H9 (cell line): ENCODE measurements at regions not wholly inside any gene's neighbourhood (a gene's known extent, or its start where the extent isn't known, plus 50 kb on each side); places are given as distances from the start of the nearest gene placed in this dataset.

Experiments
- DNase-seq: peaks from one replicate; pipeline ENCODE4 v3.0.0-alpha.2; 2017
- H2AFZ ChIP-seq: one replicate; pipeline ENCODE4 v1.6.1; 2013; ENCODE audit warnings: mild to moderate bottlenecking, low read length, control low read depth, moderate library complexity
- H2AK5ac ChIP-seq: 2 replicates; pipeline ENCODE4 v1.6.1; 2013; ENCODE audit warnings: low read length, control low read depth, mixed read lengths; ENCODE audit not compliant: insufficient read length
- H2BK120ac ChIP-seq: one replicate; pipeline ENCODE4 v1.6.1; 2013; ENCODE audit warnings: low read depth, mild to moderate bottlenecking, low read length, control low read depth, inconsistent platforms; ENCODE audit not compliant: poor library complexity, severe bottlenecking
- H2BK12ac ChIP-seq: 2 replicates; pipeline ENCODE4 v1.6.1; 2013; ENCODE audit warnings: low read length, control low read depth, mixed read lengths, low read depth; ENCODE audit not compliant: insufficient read length
- H2BK15ac ChIP-seq: 2 replicates; pipeline ENCODE4 v1.6.1; 2013; ENCODE audit warnings: low read depth, low read length, control low read depth
- H2BK20ac ChIP-seq: one replicate; pipeline ENCODE4 v1.6.1; 2013; ENCODE audit warnings: low read depth, mild to moderate bottlenecking, low read length, control low read depth, inconsistent platforms; ENCODE audit not compliant: poor library complexity, severe bottlenecking
- H2BK5ac ChIP-seq: 2 replicates; pipeline ENCODE4 v1.6.1; 2013; ENCODE audit warnings: low read length, control low read depth, mixed read lengths; ENCODE audit not compliant: insufficient read length
- H3K14ac ChIP-seq: 2 replicates; pipeline ENCODE4 v1.6.1; 2013; ENCODE audit warnings: low read length, control low read depth; ENCODE audit not compliant: insufficient read depth
- H3K18ac ChIP-seq: 2 replicates; pipeline ENCODE4 v1.6.1; 2013; ENCODE audit warnings: low read depth, mild to moderate bottlenecking, mixed read lengths, low read length, control low read depth; ENCODE audit not compliant: insufficient read length
- H3K23ac ChIP-seq: 2 replicates; pipeline ENCODE4 v1.6.1; 2013; ENCODE audit warnings: low read length, control low read depth, mixed read lengths, low read depth; ENCODE audit not compliant: insufficient read length
- H3K23me2 ChIP-seq: 2 replicates; pipeline ENCODE4 v1.6.1; 2013; ENCODE audit warnings: low read depth, mild to moderate bottlenecking, mixed read lengths, low read length, control low read depth; ENCODE audit not compliant: insufficient read length, poor library complexity, severe bottlenecking
- H3K27ac ChIP-seq: 2 replicates; pipeline ENCODE4 v1.5.1; 2013; ENCODE audit warnings: low read length, control low read depth, mixed read lengths, low read depth; ENCODE audit not compliant: insufficient read length
- H3K27me3 ChIP-seq: 2 replicates; pipeline ENCODE4 v1.6.1; 2013; ENCODE audit warnings: low read length, control low read depth, inconsistent platforms; ENCODE audit not compliant: insufficient read depth
- H3K4ac ChIP-seq: 2 replicates; pipeline ENCODE4 v1.6.1; 2013; ENCODE audit warnings: low read depth, mild to moderate bottlenecking, control low read depth, inconsistent platforms, low read length, moderate library complexity
- H3K4me1 ChIP-seq: 2 replicates; pipeline ENCODE4 v1.6.1; 2013; ENCODE audit warnings: low read length, control low read depth, inconsistent platforms; ENCODE audit not compliant: insufficient read depth
- H3K4me2 ChIP-seq: 2 replicates; pipeline ENCODE4 v1.6.1; 2013; ENCODE audit warnings: low read length, control low read depth, mixed read lengths; ENCODE audit not compliant: insufficient read length, insufficient read depth
- H3K56ac ChIP-seq: 2 replicates; pipeline ENCODE4 v1.6.1; 2013; ENCODE audit warnings: low read depth, mild to moderate bottlenecking, mixed read lengths, low read length, control low read depth; ENCODE audit not compliant: insufficient read length
- H3K79me1 ChIP-seq: 2 replicates; pipeline ENCODE4 v1.6.1; 2013; ENCODE audit warnings: low read depth, mild to moderate bottlenecking, moderate library complexity, low read length, control low read depth, inconsistent platforms; ENCODE audit not compliant: insufficient read depth, poor library complexity, severe bottlenecking
- H3K79me2 ChIP-seq: 2 replicates; pipeline ENCODE4 v1.6.1; 2013; ENCODE audit warnings: low read length, control low read depth, inconsistent platforms; ENCODE audit not compliant: insufficient read depth
- H3K9ac ChIP-seq: 2 replicates; pipeline ENCODE4 v1.6.1; 2013; ENCODE audit warnings: low read length, control low read depth, mixed read lengths; ENCODE audit not compliant: insufficient read length; ENCODE audit errors: extremely low read depth
- H3K9me3 ChIP-seq: one replicate; pipeline ENCODE4 v1.6.1; 2013; ENCODE audit warnings: low read depth, low read length, inconsistent platforms; ENCODE audit not compliant: control insufficient read depth
- H3T11ph ChIP-seq: one replicate; pipeline ENCODE4 v1.6.1; 2013; ENCODE audit warnings: mild to moderate bottlenecking, low read length, control low read depth, inconsistent platforms
- H4K20me1 ChIP-seq: one replicate; pipeline ENCODE4 v1.6.1; 2013; ENCODE audit not compliant: control insufficient read depth, insufficient read length, insufficient read depth
- H4K5ac ChIP-seq: 2 replicates; pipeline ENCODE4 v1.6.1; 2013; ENCODE audit warnings: low read depth, mild to moderate bottlenecking, mixed read lengths, low read length, control low read depth; ENCODE audit not compliant: insufficient read length
- H4K8ac ChIP-seq: replicated peaks from 2 replicates; pipeline ENCODE4 v1.6.1; 2013; ENCODE audit warnings: low read length, control low read depth, mixed read lengths, low read depth; ENCODE audit not compliant: insufficient read length
- H4K91ac ChIP-seq: 2 replicates; pipeline ENCODE4 v1.6.1; 2013; ENCODE audit warnings: low read depth, mild to moderate bottlenecking, moderate library complexity, mixed read lengths, low read length, control low read depth; ENCODE audit not compliant: insufficient read length
- H3K27ac Mint-ChIP-seq, 3 experiments: 2 replicates in 2 of 3; 3 replicates in 1 of 3; pipeline ENCODE4 v1.8.0; 2020 to 2021; ENCODE audit warnings: mixed read lengths in 3 of 3, mild to moderate bottlenecking in 1 of 3, moderate library complexity in 1 of 3
- H3K27me3 Mint-ChIP-seq: 2 replicates; pipeline ENCODE4 v1.8.0; 2021; ENCODE audit warnings: low read depth, mild to moderate bottlenecking, moderate library complexity, mixed read lengths
- H3K36me3 Mint-ChIP-seq, 3 experiments: 2 replicates in 2 of 3; 3 replicates in 1 of 3; pipeline ENCODE4 v1.8.0; 2020 to 2021; ENCODE audit warnings: low read depth in 3 of 3, mixed read lengths in 3 of 3; ENCODE audit not compliant: insufficient read depth in 1 of 3
- H3K4me1 Mint-ChIP-seq, 2 experiments: 2 replicates each; pipeline ENCODE4 v1.8.0; 2020; ENCODE audit warnings: mixed read lengths in 2 of 2
- H3K4me3 Mint-ChIP-seq, 2 experiments: 2 replicates in 1 of 2; 3 replicates in 1 of 2; pipeline ENCODE4 v1.8.0; 2020 to 2021; ENCODE audit warnings: mild to moderate bottlenecking in 2 of 2, mixed read lengths in 2 of 2, moderate library complexity in 1 of 2
- H3K9me3 Mint-ChIP-seq, 2 experiments: 2 replicates in 1 of 2; 3 replicates in 1 of 2; pipeline ENCODE4 v1.8.0; 2020; ENCODE audit warnings: mild to moderate bottlenecking in 2 of 2, mixed read lengths in 2 of 2, moderate library complexity in 1 of 2
- WGBS: extraction: QIAGEN DNeasy Blood & Tissue Kit; methylation state at CpG from one replicate; pipeline ENCODE4 v1.1.7; 2013; ENCODE audit warnings: missing lambda C conversion rate, low lambda C conversion rate, mixed read lengths; ENCODE audit not compliant: insufficient read length; ENCODE audit errors: extremely low coverage; 5-methylcytosine and 5-hydroxymethylcytosine counted together
- TF ChIP-seq, protein P1 (sequence below): fragments of 200-600 bp; sonication (generic); conservative IDR thresholded peaks from 3 replicates; pipeline ENCODE4 v1.8.0; 2021; ENCODE audit warnings: antibody characterized with exemption, mild to moderate bottlenecking

DNA sequence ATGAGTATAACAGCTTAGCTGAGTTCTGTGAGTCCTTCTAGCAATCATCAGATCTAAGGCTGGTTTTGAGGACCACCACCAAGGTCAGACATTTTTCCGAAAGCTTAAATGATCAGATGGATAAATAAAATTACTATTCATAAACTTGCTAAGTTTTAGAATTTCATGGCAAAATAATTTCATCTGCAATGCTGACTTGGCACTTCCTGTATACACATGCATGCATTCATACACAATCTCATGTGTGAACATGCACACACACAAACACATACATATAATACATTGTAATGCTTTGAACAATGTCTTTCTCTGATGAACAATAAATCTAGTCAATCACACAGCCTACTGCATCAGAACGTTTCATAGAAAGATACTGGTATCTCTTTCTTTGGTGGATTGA lies 1068.3 kb downstream of the HACE1 start:
- Histone ChIP-seq H3K14ac (no peak overlapping the region), H3T11ph (no peak overlapping the region), H2BK5ac (no peak overlapping the region), H3K18ac (no peak overlapping the region), H2AFZ (no peak overlapping the region), H2BK120ac (no peak overlapping the region), H4K8ac (no peak overlapping the region), H3K79me1 (no peaks in the 10 kb centered on the region), H3K56ac (no peak overlapping the region), H2BK15ac (no peak overlapping the region), H3K4me2 (no peak overlapping the region), H4K91ac (no peak overlapping the region), H2AK5ac (no peak overlapping the region), H3K9me3 (no peaks in the 10 kb centered on the region), H3K23ac (no peak overlapping the region), H3K4ac (no peak overlapping the region), H2BK12ac (no peak overlapping the region), H3K4me1 (no peaks in the 10 kb centered on the region), H3K27ac (no peak overlapping the region), H3K23me2 (no peaks in the 10 kb centered on the region), H4K20me1 (no peaks in the 10 kb centered on the region), H3K27me3 (no peaks in the 10 kb centered on the region), H2BK20ac (no peak overlapping the region), H3K9ac (no peak overlapping the region), H3K79me2 (no peaks in the 10 kb centered on the region), H4K5ac (no peak overlapping the region)
- Mint-ChIP-seq H3K27me3 (no peaks in the 10 kb centered on the region), H3K9me3 (0 out of 5 replicates have a peak, but pooled peaks cover 0 to 3% of the 10 kb centered on the region in 2 experiments), H3K36me3 (no peaks in the 10 kb centered on the region; a peak in 1 of 7 replicates), H3K4me1 (no peaks in the 10 kb centered on the region), H3K27ac (no peak overlapping the region), H3K4me3 (no peak overlapping the region)
- TF ChIP-seq, protein P1, sequence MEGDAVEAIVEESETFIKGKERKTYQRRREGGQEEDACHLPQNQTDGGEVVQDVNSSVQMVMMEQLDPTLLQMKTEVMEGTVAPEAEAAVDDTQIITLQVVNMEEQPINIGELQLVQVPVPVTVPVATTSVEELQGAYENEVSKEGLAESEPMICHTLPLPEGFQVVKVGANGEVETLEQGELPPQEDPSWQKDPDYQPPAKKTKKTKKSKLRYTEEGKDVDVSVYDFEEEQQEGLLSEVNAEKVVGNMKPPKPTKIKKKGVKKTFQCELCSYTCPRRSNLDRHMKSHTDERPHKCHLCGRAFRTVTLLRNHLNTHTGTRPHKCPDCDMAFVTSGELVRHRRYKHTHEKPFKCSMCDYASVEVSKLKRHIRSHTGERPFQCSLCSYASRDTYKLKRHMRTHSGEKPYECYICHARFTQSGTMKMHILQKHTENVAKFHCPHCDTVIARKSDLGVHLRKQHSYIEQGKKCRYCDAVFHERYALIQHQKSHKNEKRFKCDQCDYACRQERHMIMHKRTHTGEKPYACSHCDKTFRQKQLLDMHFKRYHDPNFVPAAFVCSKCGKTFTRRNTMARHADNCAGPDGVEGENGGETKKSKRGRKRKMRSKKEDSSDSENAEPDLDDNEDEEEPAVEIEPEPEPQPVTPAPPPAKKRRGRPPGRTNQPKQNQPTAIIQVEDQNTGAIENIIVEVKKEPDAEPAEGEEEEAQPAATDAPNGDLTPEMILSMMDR: no peak
- no peak for DNase-seq
- no CpG with 5 or more reads among the region's 2 CpGs for WGBS
